A549 (cell line): ENCODE measurements at regions not wholly inside any gene's neighbourhood (a gene's known extent, or its start where the extent isn't known, plus 50 kb on each side); places are given as distances from the start of the nearest gene placed in this dataset.

Experiments used
- ATAC-seq, 2 experiments: fragments of 200-7000 bp in 1 of 2; fragments of >200 bp in 1 of 2; cut with Nextera tagmentation in 1 of 2; cut with Tn5 transposase in 1 of 2; 3 replicates each; pipeline versions ENCODE4 v1.8.0 to v1.9.1; 2018 to 2020; ENCODE audit warnings: mild to moderate bottlenecking in 1 of 2, moderate library complexity in 1 of 2
- CTCF ChIA-PET: fragments of 300-600 bp; sonication (Branson Sonifier 250); formaldehyde crosslinking; extraction: SDS; loops from one replicate; lab custom pipeline; 2021; ENCODE audit warnings: antibody characterized with exemption, inconsistent platforms; lab: Yijun Ruan, JAX
- POLR2A ChIA-PET: fragments of 350-600 bp; formaldehyde crosslinking; extraction: SDS; loops from one replicate; lab custom pipeline; 2021; ENCODE audit warnings: antibody characterized with exemption, inconsistent platforms; lab: Yijun Ruan, JAX
- DNase-seq, 2 experiments: peaks; one replicate each; pipeline versions ENCODE4 v3.0.0 to v3.0.0-alpha.2; 2011 to 2016; ENCODE audit warnings: low read depth in 1 of 2, low spot score in 1 of 2
- FAIRE-seq: peaks from 2 replicates; lab custom pipeline; 2011; peaks lifted over from hg19 to GRCh38; lab: Jason Lieb, UNC
- H3K27ac ChIP-seq, 2 experiments: fragments of >200 bp; sonication (Bioruptor Twin); formaldehyde crosslinking; 3 replicates each; pipeline ENCODE4 v1.5.1; 2016 to 2017
- H3K4me1 ChIP-seq: fragments of >200 bp; sonication (Bioruptor Twin); formaldehyde crosslinking; 3 replicates; pipeline ENCODE4 v1.6.1; 2016
- H3K4me2 ChIP-seq: fragments of >200 bp; sonication (Bioruptor Twin); formaldehyde crosslinking; 3 replicates; pipeline ENCODE4 v1.6.1; 2016
- H3K4me3 ChIP-seq: fragments of >200 bp; sonication (Bioruptor Twin); formaldehyde crosslinking; 3 replicates; pipeline ENCODE4 v1.5.1; 2016
- H3K9me3 ChIP-seq: fragments of >200 bp; sonication (Bioruptor Twin); formaldehyde crosslinking; 3 replicates; pipeline ENCODE4 v1.6.1; 2016
- BHLHE40 ChIP-seq: IDR thresholded peaks from 2 replicates; pipeline ENCODE4 v1.6.1; 2012; ENCODE audit warnings: low read depth, low read length, inconsistent platforms
- CBX8 ChIP-seq: fragments of 200-600 bp; sonication (generic); IDR thresholded peaks from 2 replicates; pipeline ENCODE4 v1.6.1; 2016
- FOSB ChIP-seq: fragments of 250-450 bp; sonication (Bioruptor Pico); IDR thresholded peaks from 2 replicates; pipeline ENCODE4 v1.5.0; 2020; ENCODE audit warnings: mild to moderate bottlenecking, moderate library complexity
- FOSL2 ChIP-seq, 2 experiments: fragments of 450-650 bp in 1 of 2; fragments of >200 bp in 1 of 2; sonication (Bioruptor Twin) in 1 of 2; formaldehyde crosslinking; IDR thresholded peaks; 2 replicates each; pipeline versions ENCODE4 v1.5.0 to v1.6.1; 2016 to 2020; ENCODE audit warnings: mild to moderate bottlenecking in 1 of 2, moderate library complexity in 1 of 2
- GATA3 ChIP-seq: IDR thresholded peaks from 2 replicates; pipeline ENCODE4 v1.6.1; 2012; ENCODE audit warnings: borderline replicate concordance
- HOXA7 ChIP-seq: fragments of 250-450 bp; sonication (Bioruptor Pico); IDR thresholded peaks from 2 replicates; pipeline ENCODE4 v1.5.0; 2020; ENCODE audit warnings: mild to moderate bottlenecking, moderate library complexity
- KDM1A ChIP-seq: fragments of 200-600 bp; sonication (generic); IDR thresholded peaks from 2 replicates; pipeline ENCODE4 v1.6.1; 2016; ENCODE audit warnings: low read depth, mild to moderate bottlenecking
- MAFK ChIP-seq: fragments of 450-650 bp; IDR thresholded peaks from 2 replicates; pipeline ENCODE4 v1.6.1; 2014; ENCODE audit not compliant: partially characterized antibody
- MAZ ChIP-seq: fragments of 150-350 bp; IDR thresholded peaks from 2 replicates; pipeline ENCODE4 v1.6.1; 2014; ENCODE audit warnings: antibody characterized with exemption, low read depth, low read length, borderline replicate concordance
- MYC ChIP-seq: IDR thresholded peaks from 2 replicates; pipeline ENCODE4 v1.6.1; 2012; ENCODE audit warnings: mild to moderate bottlenecking, inconsistent platforms, low read length, improper control_type of control experiment, borderline replicate concordance
- NPAS2 ChIP-seq: fragments of 250-450 bp; sonication (Bioruptor Pico); IDR thresholded peaks from 2 replicates; pipeline ENCODE4 v1.8.0; 2022; ENCODE audit warnings: mild to moderate bottlenecking, moderate library complexity, borderline replicate concordance
- POLR2A ChIP-seq: IDR thresholded peaks from 2 replicates; pipeline ENCODE4 v1.6.1; 2012; ENCODE audit warnings: mild to moderate bottlenecking, low read length
- RARB ChIP-seq: fragments of 250-450 bp; sonication (Bioruptor Pico); IDR thresholded peaks from 2 replicates; pipeline ENCODE4 v1.8.0; 2021; ENCODE audit warnings: mild to moderate bottlenecking, moderate library complexity
- RFX5 ChIP-seq: fragments of 450-650 bp; IDR thresholded peaks from 2 replicates; pipeline ENCODE4 v1.7.1; 2014; ENCODE audit warnings: antibody characterized with exemption, mild to moderate bottlenecking, moderate library complexity
- ZFP36 ChIP-seq: fragments of 450-650 bp; IDR thresholded peaks from 2 replicates; pipeline ENCODE4 v1.6.1; 2014; ENCODE audit warnings: borderline replicate concordance; ENCODE audit not compliant: partially characterized antibody
- WGBS: methylation state at CpG from one replicate; pipeline ENCODE4 v1.1.6; 2017; ENCODE audit errors: missing lambda C conversion rate; 5-methylcytosine and 5-hydroxymethylcytosine counted together
- TF ChIP-seq, protein P1 (sequence below): fragments of 450-650 bp; IDR thresholded peaks from 2 replicates; pipeline ENCODE4 v1.6.1; 2014; ENCODE audit warnings: antibody characterized with exemption
- TF ChIP-seq, protein P2 (sequence below): fragments of >200 bp; sonication (Bioruptor Twin); formaldehyde crosslinking; IDR thresholded peaks from 3 replicates; pipeline ENCODE4 v1.5.1; 2016
- TF ChIP-seq, protein P3 (sequence below): IDR thresholded peaks from 2 replicates; pipeline ENCODE4 v1.6.1; 2012; ENCODE audit warnings: low read depth, borderline replicate concordance
- TF ChIP-seq, protein P4 (sequence below): IDR thresholded peaks from 2 replicates; pipeline ENCODE4 v1.6.1; 2012

DNA sequence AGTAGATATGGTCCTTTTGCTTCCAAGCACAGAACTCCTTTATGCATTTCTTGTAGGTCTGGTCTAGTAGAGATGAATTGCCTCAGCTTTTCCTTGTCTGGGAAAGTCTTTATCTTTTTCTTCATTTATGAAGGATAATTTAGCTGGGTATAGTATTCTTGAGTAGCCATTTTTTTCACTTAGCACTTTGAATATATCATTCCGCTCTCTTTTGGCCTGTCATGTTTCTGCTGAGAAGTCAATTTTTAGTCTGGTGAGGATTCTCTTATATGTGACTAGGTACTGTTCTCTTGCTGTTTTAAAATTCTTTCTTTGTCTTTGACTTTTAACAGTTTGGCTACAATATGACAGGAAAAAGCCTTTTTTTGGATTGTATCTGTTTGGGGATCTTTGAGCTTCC lies 68.6 kb upstream of the IMMP2L start:
- TF ChIP-seq FOSB (no peak), RFX5 (no peak), MYC (no peak), KDM1A (no peak), CBX8 (no peak), NPAS2 (CRISPR knock-in tag) (no peak), POLR2A (no peak), RARB (CRISPR knock-in tag) (no peak), BHLHE40 (no peak), GATA3 (no peak), MAFK (no peak), MAZ (no peak), HOXA7 (CRISPR knock-in tag) (no peak)
- TF ChIP-seq, protein P1, sequence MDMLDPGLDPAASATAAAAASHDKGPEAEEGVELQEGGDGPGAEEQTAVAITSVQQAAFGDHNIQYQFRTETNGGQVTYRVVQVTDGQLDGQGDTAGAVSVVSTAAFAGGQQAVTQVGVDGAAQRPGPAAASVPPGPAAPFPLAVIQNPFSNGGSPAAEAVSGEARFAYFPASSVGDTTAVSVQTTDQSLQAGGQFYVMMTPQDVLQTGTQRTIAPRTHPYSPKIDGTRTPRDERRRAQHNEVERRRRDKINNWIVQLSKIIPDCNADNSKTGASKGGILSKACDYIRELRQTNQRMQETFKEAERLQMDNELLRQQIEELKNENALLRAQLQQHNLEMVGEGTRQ: no peak
- TF ChIP-seq, protein P2, sequence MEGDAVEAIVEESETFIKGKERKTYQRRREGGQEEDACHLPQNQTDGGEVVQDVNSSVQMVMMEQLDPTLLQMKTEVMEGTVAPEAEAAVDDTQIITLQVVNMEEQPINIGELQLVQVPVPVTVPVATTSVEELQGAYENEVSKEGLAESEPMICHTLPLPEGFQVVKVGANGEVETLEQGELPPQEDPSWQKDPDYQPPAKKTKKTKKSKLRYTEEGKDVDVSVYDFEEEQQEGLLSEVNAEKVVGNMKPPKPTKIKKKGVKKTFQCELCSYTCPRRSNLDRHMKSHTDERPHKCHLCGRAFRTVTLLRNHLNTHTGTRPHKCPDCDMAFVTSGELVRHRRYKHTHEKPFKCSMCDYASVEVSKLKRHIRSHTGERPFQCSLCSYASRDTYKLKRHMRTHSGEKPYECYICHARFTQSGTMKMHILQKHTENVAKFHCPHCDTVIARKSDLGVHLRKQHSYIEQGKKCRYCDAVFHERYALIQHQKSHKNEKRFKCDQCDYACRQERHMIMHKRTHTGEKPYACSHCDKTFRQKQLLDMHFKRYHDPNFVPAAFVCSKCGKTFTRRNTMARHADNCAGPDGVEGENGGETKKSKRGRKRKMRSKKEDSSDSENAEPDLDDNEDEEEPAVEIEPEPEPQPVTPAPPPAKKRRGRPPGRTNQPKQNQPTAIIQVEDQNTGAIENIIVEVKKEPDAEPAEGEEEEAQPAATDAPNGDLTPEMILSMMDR: no peak
- TF ChIP-seq, protein P3, sequence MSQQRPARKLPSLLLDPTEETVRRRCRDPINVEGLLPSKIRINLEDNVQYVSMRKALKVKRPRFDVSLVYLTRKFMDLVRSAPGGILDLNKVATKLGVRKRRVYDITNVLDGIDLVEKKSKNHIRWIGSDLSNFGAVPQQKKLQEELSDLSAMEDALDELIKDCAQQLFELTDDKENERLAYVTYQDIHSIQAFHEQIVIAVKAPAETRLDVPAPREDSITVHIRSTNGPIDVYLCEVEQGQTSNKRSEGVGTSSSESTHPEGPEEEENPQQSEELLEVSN: no peak
- TF ChIP-seq, all 56 proteins: peak for 0

DNA sequence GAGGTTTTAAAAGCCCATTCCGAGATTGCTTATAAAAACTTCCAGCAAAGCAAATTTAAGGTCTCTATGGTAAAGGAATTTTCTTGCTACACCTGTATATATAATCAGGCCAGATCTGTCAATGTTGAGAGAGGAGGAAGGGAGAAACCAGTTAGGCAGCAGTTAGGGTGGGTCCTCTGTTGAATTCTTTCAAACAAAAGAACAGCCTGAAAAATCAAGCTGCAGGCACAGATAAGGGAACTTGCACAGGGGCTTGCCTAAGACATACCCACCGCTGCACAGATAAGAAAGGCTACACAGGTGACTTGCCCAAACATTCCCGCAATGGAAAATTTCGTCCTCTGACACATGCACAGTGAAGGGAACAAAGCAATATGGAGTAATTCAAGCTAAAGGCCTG lies 59.8 kb upstream of the IMMP2L start:
- CTCF ChIA-PET: no interaction called here

More for the DNA sequence above, 68.6 kb upstream of the IMMP2L start:
- Histone ChIP-seq H3K27ac (no peak overlapping the region), H3K4me2 (no peak overlapping the region), H3K9me3 (peaks cover 30% of the 10 kb centered on the region), H3K4me3 (no peak overlapping the region), H3K4me1 (no peaks in the 10 kb centered on the region)
- POLR2A ChIA-PET: no interaction called here
- no peak for FAIRE-seq
- CTCF ChIA-PET: interaction anchor here (0.6 kb wide), 1 partner anchor 30 kb away, joined by 3 read pairs; no protein-coding TSS in a partner anchor
- 97% methylated on average over 1 of the region's 1 CpG for WGBS
- DNase-seq: no peak
- ATAC-seq: no peak

More for the DNA sequence above, 59.8 kb upstream of the IMMP2L start:
- FAIRE-seq: no peak
- H3K9me3 ChIP-seq: no peaks in the 10 kb centered on the region
- no peak for DNase-seq
- H3K4me3 ChIP-seq: no peak overlapping the region
- TF ChIP-seq FOSL2 (IDR thresholded peaks at IDR 0.05) (no peak), FOSL2 (CRISPR knock-in tag; IDR thresholded peaks at IDR 0.05) (no peak), GATA3 (no peak), ZFP36 (peak; percentile 87)
- TF ChIP-seq, protein P4, sequence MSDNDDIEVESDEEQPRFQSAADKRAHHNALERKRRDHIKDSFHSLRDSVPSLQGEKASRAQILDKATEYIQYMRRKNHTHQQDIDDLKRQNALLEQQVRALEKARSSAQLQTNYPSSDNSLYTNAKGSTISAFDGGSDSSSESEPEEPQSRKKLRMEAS: no peak
- H3K27ac ChIP-seq: no peak overlapping the region
- no peaks in the 10 kb centered on the region for H3K4me1 ChIP-seq
- H3K4me2 ChIP-seq: no peak overlapping the region
- no peak for ATAC-seq
- WGBS: 56% methylated on average over 4 of the region's 4 CpGs
- POLR2A ChIA-PET: no interaction called here
